Upper lobe of left lung (tissue), 6 donors: ENCODE measurements at regions not wholly inside any gene's neighbourhood (a gene's known extent, or its start where the extent isn't known, plus 50 kb on each side); places are given as distances from the start of the nearest gene placed in this dataset.

Source experiments
- ATAC-seq, 2 donors: fragments of 200-7000 bp; cut with Tn5 transposase; one replicate each; pipeline ENCODE4 v1.9.1; 2022; ENCODE audit warnings: mild to moderate bottlenecking in 2 of 2, moderate library complexity in 2 of 2; ENCODE audit not compliant: low FRiP score in 2 of 2
- DNase-seq, 2 donors: peaks; one replicate each; pipeline ENCODE4 v3.0.0-alpha.2; 2019 to 2020
- H3K27ac ChIP-seq, 4 donors: fragments of 200-600 bp; sonication (generic); one replicate each; pipeline ENCODE4 v1.5.1; 2016 to 2019
- H3K27me3 ChIP-seq, 4 donors: fragments of 200-600 bp; sonication (generic); one replicate each; pipeline ENCODE4 v1.5.1; 2017 to 2019
- H3K36me3 ChIP-seq, 4 donors: fragments of 200-600 bp; sonication (generic); one replicate each; pipeline ENCODE4 v1.5.1; 2016 to 2019
- H3K4me1 ChIP-seq, 4 donors: fragments of 200-600 bp; sonication (generic); one replicate each; pipeline ENCODE4 v1.5.1; 2018 to 2019
- H3K4me3 ChIP-seq, 4 donors: fragments of 200-600 bp; sonication (generic); one replicate each; pipeline ENCODE4 v1.5.1; 2017 to 2019; ENCODE audit warnings: mild to moderate bottlenecking in 2 of 4, moderate library complexity in 1 of 4
- H3K9me3 ChIP-seq, 4 donors: fragments of 200-600 bp; sonication (generic); one replicate each; pipeline ENCODE4 v1.5.1; 2018 to 2019
- EP300 ChIP-seq, 4 donors: sonication (generic); formaldehyde crosslinking; IDR thresholded peaks; one replicate each; pipeline ENCODE4 v1.5.1; 2017; ENCODE audit warnings: antibody characterized with exemption in 4 of 4, control low read depth in 2 of 4
- POLR2A ChIP-seq, 4 donors: fragments of 450-650 bp; IDR thresholded peaks; one replicate each; pipeline ENCODE4 v1.5.1; 2016 to 2017; ENCODE audit warnings: antibody characterized with exemption in 4 of 4, mild to moderate bottlenecking in 2 of 4
- POLR2AphosphoS5 ChIP-seq, 2 donors: sonication (generic); formaldehyde crosslinking; IDR thresholded peaks; one replicate each; pipeline ENCODE4 v1.5.1; 2017; ENCODE audit warnings: antibody characterized with exemption in 2 of 2
- WGBS, 2 donors: methylation state at CpG; one replicate each; pipeline ENCODE4 v1.1.5; 2017 to 2018; 5-methylcytosine and 5-hydroxymethylcytosine counted together
- TF ChIP-seq, protein P1 (sequence below), 6 experiments: fragments of 450-650 bp in 4 of 6; fragments of 200-600 bp in 2 of 6; sonication (generic) in 2 of 6; IDR thresholded peaks; one replicate each; pipeline ENCODE4 v1.5.1; 2016 to 2019; ENCODE audit warnings: antibody characterized with exemption in 6 of 6
- donor health status: DM: no; HTN: no; CAD: no; lungs with moderate emphysema.
- donor health status: DM: no; HTN: yes; CAD: no; lungs with severe emphysema.

DNA sequence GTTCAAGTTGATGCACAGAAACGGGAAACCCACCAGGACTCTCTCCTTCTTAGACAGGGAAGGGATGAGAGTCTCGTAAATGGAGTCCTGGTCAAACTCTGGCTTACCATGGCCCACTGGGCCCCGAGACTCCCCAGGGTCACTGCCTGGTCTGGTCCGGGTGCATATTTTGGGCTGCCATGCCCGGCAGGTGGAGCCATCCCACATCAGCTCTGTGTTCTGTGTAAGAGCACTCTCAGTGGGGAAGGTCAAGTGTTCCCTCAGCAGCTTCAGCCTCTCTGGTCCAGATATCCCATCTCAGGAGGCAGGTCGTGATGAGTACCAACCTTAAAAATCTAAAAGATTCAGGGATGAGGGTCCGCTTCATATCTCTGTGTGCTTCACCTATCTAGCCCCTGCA is 138.8 kb downstream of the EDN3 start:
- Histone ChIP-seq H3K4me3 (no peak overlapping the region), H3K27ac (no peak overlapping the region), H3K36me3 (no peaks in the 10 kb centered on the region), H3K4me1 (no peaks in the 10 kb centered on the region), H3K9me3 (no peaks in the 10 kb centered on the region), H3K27me3 (no peaks in the 10 kb centered on the region)
- 81 to 86% methylated on average over 7 of the region's 7 CpGs for WGBS, 2 donors
- ATAC-seq: peak in 1 of 2 donors; percentile 17
- DNase-seq: no peak
- TF ChIP-seq POLR2AphosphoS5 (IDR thresholded peaks at IDR 0.05) (no peak), EP300 (IDR thresholded peaks at IDR 0.05) (no peak)
- TF ChIP-seq, protein P1, sequence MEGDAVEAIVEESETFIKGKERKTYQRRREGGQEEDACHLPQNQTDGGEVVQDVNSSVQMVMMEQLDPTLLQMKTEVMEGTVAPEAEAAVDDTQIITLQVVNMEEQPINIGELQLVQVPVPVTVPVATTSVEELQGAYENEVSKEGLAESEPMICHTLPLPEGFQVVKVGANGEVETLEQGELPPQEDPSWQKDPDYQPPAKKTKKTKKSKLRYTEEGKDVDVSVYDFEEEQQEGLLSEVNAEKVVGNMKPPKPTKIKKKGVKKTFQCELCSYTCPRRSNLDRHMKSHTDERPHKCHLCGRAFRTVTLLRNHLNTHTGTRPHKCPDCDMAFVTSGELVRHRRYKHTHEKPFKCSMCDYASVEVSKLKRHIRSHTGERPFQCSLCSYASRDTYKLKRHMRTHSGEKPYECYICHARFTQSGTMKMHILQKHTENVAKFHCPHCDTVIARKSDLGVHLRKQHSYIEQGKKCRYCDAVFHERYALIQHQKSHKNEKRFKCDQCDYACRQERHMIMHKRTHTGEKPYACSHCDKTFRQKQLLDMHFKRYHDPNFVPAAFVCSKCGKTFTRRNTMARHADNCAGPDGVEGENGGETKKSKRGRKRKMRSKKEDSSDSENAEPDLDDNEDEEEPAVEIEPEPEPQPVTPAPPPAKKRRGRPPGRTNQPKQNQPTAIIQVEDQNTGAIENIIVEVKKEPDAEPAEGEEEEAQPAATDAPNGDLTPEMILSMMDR (IDR thresholded peaks at IDR 0.05): no peak

DNA sequence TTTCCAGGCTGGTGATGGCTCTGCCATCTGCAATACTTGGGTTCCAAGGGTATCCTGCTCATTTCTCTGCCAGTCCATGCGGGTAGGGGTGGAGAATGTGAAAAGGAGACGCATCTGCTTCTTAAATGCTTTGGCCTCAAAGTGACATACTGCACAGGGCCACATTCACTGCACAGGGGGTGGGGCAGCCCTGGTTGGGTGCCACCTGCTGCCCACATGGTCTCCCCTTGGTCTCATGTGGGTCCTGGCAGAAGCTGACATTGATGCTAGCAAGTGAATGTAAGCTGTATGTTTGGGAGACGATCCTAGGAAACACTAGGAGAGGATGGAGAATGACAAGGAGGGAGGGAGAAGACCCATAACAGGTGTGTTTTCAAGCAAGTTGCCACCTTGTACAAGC is 140.9 kb downstream of the EDN3 start:
- TF ChIP-seq POLR2A (IDR thresholded peaks at IDR 0.05) (no peak), EP300 (IDR thresholded peaks at IDR 0.05) (no peak), POLR2AphosphoS5 (IDR thresholded peaks at IDR 0.05) (no peak)
- TF ChIP-seq, protein P1 (IDR thresholded peaks at IDR 0.05): no peak
- no peaks in the 10 kb centered on the region for H3K9me3 ChIP-seq
- 72 to 97% methylated on average over 2 to 3 of the region's 3 CpGs for WGBS, 2 donors
- DNase-seq (peak in 1 of 2 donors; percentile 6), ATAC-seq (no peak)
- H3K4me1 ChIP-seq: no peaks in the 10 kb centered on the region
- H3K27me3 ChIP-seq: no peaks in the 10 kb centered on the region
- no peak overlapping the region for H3K4me3 ChIP-seq
- no peaks in the 10 kb centered on the region for H3K36me3 ChIP-seq
- no peak overlapping the region for H3K27ac ChIP-seq

DNA sequence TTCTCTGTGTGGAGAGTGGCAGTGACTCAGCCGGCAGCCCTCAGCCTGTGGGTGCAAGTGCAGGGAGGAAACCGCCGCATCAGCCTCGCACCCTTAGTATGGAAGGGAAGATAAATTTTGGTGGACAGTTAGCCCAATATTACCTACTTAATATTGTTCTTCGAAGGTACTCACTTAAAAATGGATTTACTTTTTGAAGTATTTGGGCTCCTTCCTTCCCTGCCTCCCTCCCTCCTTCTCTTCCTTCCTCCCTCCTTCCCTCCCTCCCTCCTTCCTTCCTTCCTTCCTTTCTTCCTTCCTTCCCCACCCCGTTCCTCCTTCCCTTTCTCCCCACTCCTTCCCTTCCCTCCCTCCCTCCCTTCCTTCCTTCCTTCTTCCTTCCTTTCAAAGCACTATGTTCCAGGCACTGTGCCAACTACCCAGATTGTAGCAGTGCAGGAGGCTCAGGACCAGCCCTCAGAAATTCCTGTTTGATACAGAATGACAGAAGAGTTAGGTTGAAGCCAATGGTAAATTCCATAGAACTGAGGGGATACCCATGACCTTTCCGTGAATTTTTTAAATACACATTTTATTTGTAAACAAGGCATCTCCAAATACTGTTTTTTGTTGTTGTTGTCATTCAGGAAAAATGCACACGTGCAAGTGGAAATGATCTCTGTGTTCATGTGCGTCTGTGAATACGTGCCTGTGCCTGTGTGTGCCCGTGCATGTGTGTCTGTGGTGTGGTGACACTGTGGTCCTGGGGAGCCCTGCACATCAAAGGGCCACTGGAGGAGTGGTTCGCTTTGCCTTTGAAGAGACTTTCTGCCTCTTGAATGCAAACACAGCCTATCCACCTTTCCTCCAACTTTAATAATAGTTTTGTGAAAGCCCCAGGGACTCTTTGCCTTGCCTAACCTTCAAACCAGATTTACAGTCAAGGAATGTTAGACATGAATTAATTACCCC is 141.7 kb downstream of the EDN3 start:
- H3K4me1 ChIP-seq: no peaks in the 10 kb centered on the region
- H3K36me3 ChIP-seq: no peaks in the 10 kb centered on the region
- H3K9me3 ChIP-seq: no peaks in the 10 kb centered on the region
- 62 to 66% methylated on average over 11 to 12 of the region's 12 CpGs for WGBS, 2 donors
- ATAC-seq (no peak), DNase-seq (peak in 1 of 2 donors; percentile 8)
- no peak overlapping the region for H3K27ac ChIP-seq
- no peak for TF ChIP-seq POLR2AphosphoS5 (IDR thresholded peaks at IDR 0.05)
- TF ChIP-seq, protein P1 (IDR thresholded peaks at IDR 0.05): no peak
- no peak for TF ChIP-seq POLR2A (IDR thresholded peaks at IDR 0.05)
- TF ChIP-seq EP300 (IDR thresholded peaks at IDR 0.05): no peak
- H3K27me3 ChIP-seq: no peaks in the 10 kb centered on the region
- no peak overlapping the region for H3K4me3 ChIP-seq

DNA sequence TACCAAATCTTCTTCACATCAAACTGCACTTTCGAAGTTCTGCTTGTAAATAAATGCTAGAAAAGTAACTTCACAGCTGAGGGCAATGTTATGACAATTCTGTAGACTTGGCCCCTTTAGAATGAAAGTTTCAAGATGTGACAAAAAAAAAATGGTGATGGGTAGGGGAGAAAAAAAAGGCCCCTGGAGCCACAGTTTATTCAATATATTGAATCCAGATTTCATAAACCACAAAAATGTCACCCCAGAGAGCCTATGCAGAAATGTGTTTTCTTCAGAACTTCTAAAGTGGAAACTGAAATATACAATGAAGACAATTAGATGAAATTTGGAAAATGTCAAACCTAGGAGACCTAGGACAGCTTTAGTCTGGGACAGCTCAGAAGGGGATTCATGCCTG is 143.1 kb downstream of the EDN3 start:
- Histone ChIP-seq H3K4me1 (no peaks in the 10 kb centered on the region), H3K27ac (no peak overlapping the region), H3K4me3 (no peak overlapping the region), H3K27me3 (no peaks in the 10 kb centered on the region), H3K9me3 (no peaks in the 10 kb centered on the region), H3K36me3 (no peaks in the 10 kb centered on the region)
- no peak for DNase-seq
- WGBS, 2 donors: 64 to 80% methylated on average over 1 of the region's 1 CpG
- TF ChIP-seq, protein P1 (IDR thresholded peaks at IDR 0.05): no peak
- TF ChIP-seq POLR2AphosphoS5 (IDR thresholded peaks at IDR 0.05): no peak
- no peak for TF ChIP-seq POLR2A (IDR thresholded peaks at IDR 0.05)
- TF ChIP-seq EP300 (IDR thresholded peaks at IDR 0.05): no peak
- ATAC-seq: no peak

DNA sequence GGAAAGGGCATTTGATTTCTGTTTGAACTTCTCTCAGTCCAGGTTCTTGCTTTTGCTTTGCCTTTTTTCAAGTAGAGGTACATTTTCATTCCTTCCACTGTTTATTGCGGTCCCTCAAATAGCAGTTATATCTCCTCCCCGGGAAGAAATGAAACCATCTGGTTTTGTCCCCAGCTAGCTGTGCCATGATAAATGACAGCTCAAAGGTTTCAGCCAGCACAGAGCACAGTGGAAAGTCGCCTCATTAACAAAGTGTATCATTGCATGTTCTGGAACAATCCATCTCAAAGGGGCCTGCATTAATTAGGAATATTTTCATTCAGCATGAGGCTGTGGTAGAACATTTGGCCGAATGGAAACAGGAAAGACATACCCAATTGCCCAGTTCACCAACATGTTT is 146.0 kb downstream of the EDN3 start:
- no peaks in the 10 kb centered on the region for H3K36me3 ChIP-seq
- no peak overlapping the region for H3K27ac ChIP-seq
- 67 to 72% methylated on average over 4 of the region's 4 CpGs for WGBS, 2 donors
- ATAC-seq: no peak
- no peak for TF ChIP-seq POLR2A (IDR thresholded peaks at IDR 0.05)
- TF ChIP-seq, protein P1 (IDR thresholded peaks at IDR 0.05): no peak
- no peak for DNase-seq
- no peak overlapping the region for H3K4me3 ChIP-seq
- H3K9me3 ChIP-seq: no peaks in the 10 kb centered on the region
- H3K27me3 ChIP-seq: no peaks in the 10 kb centered on the region
- no peaks in the 10 kb centered on the region for H3K4me1 ChIP-seq
